BJ (cell line): ENCODE measurements at regions not wholly inside any gene's neighbourhood (a gene's known extent, or its start where the extent isn't known, plus 50 kb on each side); places are given as distances from the start of the nearest gene placed in this dataset.
A peak's percentile ranks its signal among the peaks of the same experiment; 100 is the strongest.

ENCODE experiments used
- CTCF ChIA-PET: fragments of 350-600 bp; formaldehyde crosslinking; extraction: SDS; loops from one replicate; lab custom pipeline; 2021; ENCODE audit warnings: antibody characterized with exemption, inconsistent platforms; lab: Yijun Ruan, JAX
- POLR2A ChIA-PET: fragments of 300-600 bp; sonication (Branson Sonifier 250); formaldehyde crosslinking; extraction: SDS; loops from one replicate; lab custom pipeline; 2021; ENCODE audit warnings: antibody characterized with exemption; lab: Charles Lee
- DNase-seq: peaks from one replicate; pipeline ENCODE4 v3.0.0-alpha.2; 2011; ENCODE audit warnings: low read depth
- H3K27me3 ChIP-seq: 2 replicates; pipeline ENCODE4 v1.6.0; 2011; ENCODE audit warnings: low read length; ENCODE audit not compliant: control insufficient read depth, insufficient read depth
- H3K36me3 ChIP-seq: 2 replicates; pipeline ENCODE4 v1.5.1; 2011; ENCODE audit warnings: low read length; ENCODE audit not compliant: control insufficient read depth, insufficient read depth
- H3K4me3 ChIP-seq: 2 replicates; pipeline ENCODE4 v1.5.1; 2011; ENCODE audit warnings: low read depth, mild to moderate bottlenecking, control low read depth, low read length
- TF ChIP-seq, protein P1 (sequence below): IDR thresholded peaks from 2 replicates; pipeline ENCODE4 v1.5.1; 2011; ENCODE audit warnings: low read depth, mild to moderate bottlenecking, control low read depth, inconsistent platforms, low read length, moderate library complexity; ENCODE audit not compliant: insufficient read depth

DNA sequence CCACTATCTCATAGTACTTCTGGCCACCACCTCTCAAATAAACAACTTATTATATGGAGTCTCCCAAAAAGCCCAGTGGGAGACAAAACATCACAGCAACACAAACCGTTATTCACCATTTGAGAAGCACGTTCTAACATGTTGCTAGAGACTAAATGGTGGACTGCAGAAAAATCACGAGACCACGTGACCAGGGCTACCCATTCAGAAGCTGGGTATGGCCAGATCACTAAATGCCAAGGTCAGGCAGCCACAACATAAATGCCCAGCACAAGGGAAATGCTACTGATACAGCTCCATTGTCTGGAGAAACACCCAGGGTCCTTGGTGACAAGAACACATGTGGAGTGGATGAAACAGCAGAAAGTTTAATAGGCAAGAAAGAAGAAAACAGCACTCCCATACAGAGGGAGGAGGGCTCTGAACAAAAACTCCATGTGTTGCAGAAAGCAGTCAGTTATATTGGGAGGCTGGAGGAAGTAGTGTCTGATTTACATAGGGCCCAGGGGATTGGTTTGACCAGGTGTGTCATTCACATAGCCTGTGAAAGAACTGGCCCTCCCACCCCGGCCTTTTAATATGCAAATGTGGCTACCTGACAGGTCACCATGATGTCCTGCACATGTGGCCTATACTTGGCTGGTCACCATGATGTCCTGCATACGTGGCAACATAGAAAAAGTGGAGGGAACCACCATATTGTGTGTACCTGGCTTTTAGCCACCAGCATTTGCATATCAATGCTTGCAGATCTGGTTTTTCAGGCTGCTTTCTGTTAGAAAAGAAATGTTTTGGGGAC is 97.2 kb downstream of the TRIM36 start:
- DNase-seq: no peak
- H3K36me3 ChIP-seq: no peaks in the 10 kb centered on the region
- H3K4me3 ChIP-seq: no peak overlapping the region
- POLR2A ChIA-PET: no interaction called here
- CTCF ChIA-PET: no interaction called here
- TF ChIP-seq, protein P1, sequence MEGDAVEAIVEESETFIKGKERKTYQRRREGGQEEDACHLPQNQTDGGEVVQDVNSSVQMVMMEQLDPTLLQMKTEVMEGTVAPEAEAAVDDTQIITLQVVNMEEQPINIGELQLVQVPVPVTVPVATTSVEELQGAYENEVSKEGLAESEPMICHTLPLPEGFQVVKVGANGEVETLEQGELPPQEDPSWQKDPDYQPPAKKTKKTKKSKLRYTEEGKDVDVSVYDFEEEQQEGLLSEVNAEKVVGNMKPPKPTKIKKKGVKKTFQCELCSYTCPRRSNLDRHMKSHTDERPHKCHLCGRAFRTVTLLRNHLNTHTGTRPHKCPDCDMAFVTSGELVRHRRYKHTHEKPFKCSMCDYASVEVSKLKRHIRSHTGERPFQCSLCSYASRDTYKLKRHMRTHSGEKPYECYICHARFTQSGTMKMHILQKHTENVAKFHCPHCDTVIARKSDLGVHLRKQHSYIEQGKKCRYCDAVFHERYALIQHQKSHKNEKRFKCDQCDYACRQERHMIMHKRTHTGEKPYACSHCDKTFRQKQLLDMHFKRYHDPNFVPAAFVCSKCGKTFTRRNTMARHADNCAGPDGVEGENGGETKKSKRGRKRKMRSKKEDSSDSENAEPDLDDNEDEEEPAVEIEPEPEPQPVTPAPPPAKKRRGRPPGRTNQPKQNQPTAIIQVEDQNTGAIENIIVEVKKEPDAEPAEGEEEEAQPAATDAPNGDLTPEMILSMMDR: no peak
- H3K27me3 ChIP-seq: no peaks in the 10 kb centered on the region

DNA sequence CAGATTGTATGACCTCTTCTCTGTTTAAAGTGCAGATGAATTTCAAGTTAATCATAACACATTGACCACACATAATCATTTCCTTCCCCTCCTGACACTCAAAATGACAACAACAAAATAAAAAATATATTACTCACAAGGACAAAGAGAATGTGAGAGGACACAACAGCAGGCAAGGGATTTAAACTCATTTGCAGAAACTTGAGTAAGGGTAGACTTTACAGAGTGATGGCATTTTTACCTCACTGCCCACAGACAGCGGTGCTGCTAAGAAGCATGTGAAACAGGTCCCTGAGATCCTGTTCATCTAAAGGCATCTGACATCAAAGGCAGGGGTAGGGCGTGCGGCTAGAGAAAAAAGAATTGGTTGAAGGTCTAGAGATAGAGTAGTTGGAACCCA is 99.0 kb downstream of the TRIM36 start:
- DNase-seq: no peak
- CTCF ChIA-PET: interaction anchor here (1.2 to 2.5 kb wide), 4 partner anchors 14 to 1459 kb away, joined by 3 to 13 read pairs (median 4); no protein-coding TSS in a partner anchor

DNA sequence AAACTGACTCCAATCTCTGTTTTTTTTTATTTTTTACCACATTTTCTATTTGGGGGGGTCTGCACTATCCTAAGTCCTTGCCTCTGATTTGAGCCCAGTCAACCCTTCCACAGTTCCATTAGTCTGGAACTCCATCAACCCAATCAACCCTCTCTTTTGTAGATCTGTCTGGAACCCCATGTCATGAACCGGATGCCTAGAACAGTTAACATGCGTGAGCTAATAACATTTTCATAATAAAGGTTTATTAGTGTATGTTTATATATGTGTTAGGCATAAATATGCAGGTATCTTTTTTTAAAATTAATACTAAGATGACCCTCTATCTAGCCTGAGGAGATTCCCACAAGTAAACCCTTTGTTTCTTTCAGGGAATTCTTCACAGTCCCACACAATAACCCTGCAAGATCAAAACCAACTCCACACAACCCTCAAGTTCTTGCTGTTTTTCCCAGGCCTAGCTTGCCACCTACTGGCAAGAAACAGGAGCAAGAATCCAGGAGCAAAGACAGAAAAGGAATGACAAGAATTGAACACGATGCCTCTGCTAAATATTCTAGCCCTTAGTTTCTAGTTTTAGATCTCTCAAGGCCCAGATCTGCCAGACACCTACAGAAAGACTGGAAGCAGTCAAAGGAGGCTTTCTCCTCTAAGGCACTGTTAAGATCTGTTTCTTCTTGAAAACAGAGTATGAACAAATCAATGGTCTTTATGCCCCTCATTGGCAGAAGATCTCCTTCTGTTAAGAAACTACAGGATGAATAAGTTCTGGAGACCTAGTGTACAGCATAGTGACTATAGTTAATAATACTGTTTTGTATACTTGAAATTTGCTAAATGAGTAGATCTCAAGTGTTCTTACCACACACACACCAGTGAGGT is 100.4 kb downstream of the TRIM36 start:
- Histone ChIP-seq H3K36me3 (no peaks in the 10 kb centered on the region), H3K4me3 (no peak overlapping the region), H3K27me3 (no peaks in the 10 kb centered on the region)
- CTCF ChIA-PET: interaction anchor here (0.6 to 2.5 kb wide), 15 partner anchors 10 to 1457 kb away, joined by 3 to 13 read pairs (median 3); no protein-coding TSS in a partner anchor
- TF ChIP-seq, protein P1: peak; percentile 72
- POLR2A ChIA-PET: no interaction called here
- no peak for DNase-seq

More for the DNA sequence above, 99.0 kb downstream of the TRIM36 start:
- Histone ChIP-seq H3K27me3 (no peaks in the 10 kb centered on the region), H3K36me3 (no peaks in the 10 kb centered on the region), H3K4me3 (no peak overlapping the region)
- POLR2A ChIA-PET: no interaction called here
- TF ChIP-seq, protein P1: no peak

DNA sequence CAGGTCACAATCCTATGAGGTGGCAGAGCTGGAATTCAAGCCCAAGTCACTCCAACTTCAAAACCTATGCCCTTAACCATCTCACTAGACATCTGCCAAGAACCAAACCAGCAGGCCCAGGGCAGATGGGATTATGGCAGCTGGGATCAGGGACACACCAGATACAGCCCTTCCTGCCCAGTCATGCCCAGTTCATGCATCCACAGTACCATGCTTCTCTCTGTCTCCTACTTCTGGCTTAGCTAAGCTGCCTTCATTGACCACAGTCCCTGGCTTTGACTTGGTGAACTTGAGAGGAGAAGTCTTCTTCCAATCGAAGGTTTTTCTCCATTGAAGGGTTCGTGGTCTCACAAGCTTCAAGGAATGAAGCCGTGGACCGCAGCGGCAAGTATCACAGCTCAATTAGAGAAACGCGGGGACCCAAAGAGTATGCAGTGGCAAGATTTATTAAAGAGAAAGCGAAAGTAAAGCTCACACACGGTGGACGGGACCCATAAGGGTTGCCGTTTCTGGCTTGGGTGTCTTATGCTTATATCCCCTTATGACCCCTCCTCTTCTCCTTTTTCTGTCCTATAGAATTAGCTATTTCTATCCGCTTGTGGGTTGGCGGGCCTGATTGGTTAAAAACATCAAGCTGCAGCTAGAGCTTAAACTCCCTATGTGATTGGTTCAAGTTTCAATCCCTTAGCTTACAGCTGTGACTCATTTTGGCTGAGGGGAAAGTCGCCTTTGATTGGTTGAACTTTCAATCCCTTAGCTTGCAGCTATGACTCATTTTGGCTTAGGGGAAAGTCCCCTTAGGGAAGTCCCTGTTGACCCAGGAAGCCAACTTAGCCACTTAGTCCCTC is 101.2 kb downstream of the TRIM36 start:
- H3K27me3 ChIP-seq: no peaks in the 10 kb centered on the region
- no peak for DNase-seq
- POLR2A ChIA-PET: no interaction called here

More for the DNA sequence above, 101.2 kb downstream of the TRIM36 start:
- CTCF ChIA-PET: interaction anchor here (0.6 to 2.5 kb wide), 12 partner anchors 11 to 1457 kb away, joined by 3 to 13 read pairs (median 4); no protein-coding TSS in a partner anchor
- TF ChIP-seq, protein P1: no peak
- H3K4me3 ChIP-seq: no peak overlapping the region
- no peaks in the 10 kb centered on the region for H3K36me3 ChIP-seq
